CD4-positive, alpha-beta T cell treated with Interleukin-10 for 1 hour (primary cell): ENCODE measurements at regions not wholly inside any gene's neighbourhood (a gene's known extent, or its start where the extent isn't known, plus 50 kb on each side); places are given as distances from the start of the nearest gene placed in this dataset.

Source experiments
- DNase-seq: peaks from one replicate; pipeline ENCODE4 v3.0.0-alpha.2; 2020

- no peak for DNase-seq
Observed at GRCh38 chr5:2015961-2016360, 133.2 kb upstream of the IRX4 start.

GRCh38 chr5:2015124-2015848 is 132.6 kb upstream of the IRX4 start:
- DNase-seq, result no peak

- DNase-seq, result no peak
Observed at GRCh38 chr5:2014058-2014610, 131.4 kb upstream of the IRX4 start.

- no peak for DNase-seq
Observed at GRCh38 chr5:2013301-2014057, 130.8 kb upstream of the IRX4 start.

- DNase-seq, result no peak
Observed at GRCh38 chr5:2012885-2013284, 130.2 kb upstream of the IRX4 start.

- DNase-seq, result no peak
Observed at GRCh38 chr5:2011481-2012411, 129.0 kb upstream of the IRX4 start.

- DNase-seq, result no peak
Observed at GRCh38 chr5:2010940-2011339, 128.2 kb upstream of the IRX4 start.

GRCh38 chr5:2009986-2010914 is 127.5 kb upstream of the IRX4 start:
- no peak for DNase-seq

GRCh38 chr5:2008851-2009629 is 126.3 kb upstream of the IRX4 start:
- DNase-seq, result no peak

GRCh38 chr5:2007878-2008501 is 125.3 kb upstream of the IRX4 start:
- no peak for DNase-seq

- DNase-seq, result no peak
Observed at GRCh38 chr5:2007496-2007877, 124.8 kb upstream of the IRX4 start.

GRCh38 chr5:2006971-2007291 is 124.2 kb upstream of the IRX4 start:
- no peak for DNase-seq

GRCh38 chr5:2006193-2006970 is 123.7 kb upstream of the IRX4 start:
- no peak for DNase-seq

- DNase-seq, result no peak
Observed at GRCh38 chr5:2005101-2006041, 122.6 kb upstream of the IRX4 start.

GRCh38 chr5:2003690-2004365 is 121.1 kb upstream of the IRX4 start:
- DNase-seq, result no peak

GRCh38 chr5:2003206-2003605 is 120.5 kb upstream of the IRX4 start:
- no peak for DNase-seq

GRCh38 chr5:2001300-2001699 is 118.6 kb upstream of the IRX4 start:
- no peak for DNase-seq

- DNase-seq, result no peak
Observed at GRCh38 chr5:2000591-2000990, 117.9 kb upstream of the IRX4 start.
